ENCODE measurements at regions not wholly inside any gene's neighbourhood (a gene's known extent, or its start where the extent isn't known, plus 50 kb on each side); places are given as distances from the start of the nearest gene placed in this dataset.

GRCh38 chr14:85959063-85959462 is 429.1 kb downstream of the FLRT2 start:
- TF ChIP-seq CTCF (IDR thresholded peaks at IDR 0.05), result no peak
- no peak for TF ChIP-seq POLR2A (IDR thresholded peaks at IDR 0.05)

Data from esophagus squamous epithelium (tissue), 4 donors.